Upper lobe of left lung (tissue), 6 donors: ENCODE measurements at regions not wholly inside any gene's neighbourhood (a gene's known extent, or its start where the extent isn't known, plus 50 kb on each side); places are given as distances from the start of the nearest gene placed in this dataset.

ENCODE experiments used
- ATAC-seq, 2 donors: fragments of 200-7000 bp; cut with Tn5 transposase; one replicate each; pipeline ENCODE4 v1.9.1; 2022; ENCODE audit warnings: mild to moderate bottlenecking in 2 of 2, moderate library complexity in 2 of 2; ENCODE audit not compliant: low FRiP score in 2 of 2
- DNase-seq, 2 donors: peaks; one replicate each; pipeline ENCODE4 v3.0.0-alpha.2; 2019 to 2020
- H3K27ac ChIP-seq, 4 donors: fragments of 200-600 bp; sonication (generic); one replicate each; pipeline ENCODE4 v1.5.1; 2016 to 2019
- H3K27me3 ChIP-seq, 4 donors: fragments of 200-600 bp; sonication (generic); one replicate each; pipeline ENCODE4 v1.5.1; 2017 to 2019
- H3K36me3 ChIP-seq, 4 donors: fragments of 200-600 bp; sonication (generic); one replicate each; pipeline ENCODE4 v1.5.1; 2016 to 2019
- H3K4me1 ChIP-seq, 4 donors: fragments of 200-600 bp; sonication (generic); one replicate each; pipeline ENCODE4 v1.5.1; 2018 to 2019
- H3K4me3 ChIP-seq, 4 donors: fragments of 200-600 bp; sonication (generic); one replicate each; pipeline ENCODE4 v1.5.1; 2017 to 2019; ENCODE audit warnings: mild to moderate bottlenecking in 2 of 4, moderate library complexity in 1 of 4
- H3K9me3 ChIP-seq, 4 donors: fragments of 200-600 bp; sonication (generic); one replicate each; pipeline ENCODE4 v1.5.1; 2018 to 2019
- EP300 ChIP-seq, 4 donors: sonication (generic); formaldehyde crosslinking; IDR thresholded peaks; one replicate each; pipeline ENCODE4 v1.5.1; 2017; ENCODE audit warnings: antibody characterized with exemption in 4 of 4, control low read depth in 2 of 4
- POLR2A ChIP-seq, 4 donors: fragments of 450-650 bp; IDR thresholded peaks; one replicate each; pipeline ENCODE4 v1.5.1; 2016 to 2017; ENCODE audit warnings: antibody characterized with exemption in 4 of 4, mild to moderate bottlenecking in 2 of 4
- POLR2AphosphoS5 ChIP-seq, 2 donors: sonication (generic); formaldehyde crosslinking; IDR thresholded peaks; one replicate each; pipeline ENCODE4 v1.5.1; 2017; ENCODE audit warnings: antibody characterized with exemption in 2 of 2
- WGBS, 2 donors: methylation state at CpG; one replicate each; pipeline ENCODE4 v1.1.5; 2017 to 2018; 5-methylcytosine and 5-hydroxymethylcytosine counted together
- TF ChIP-seq, protein P1 (sequence below), 6 experiments: fragments of 450-650 bp in 4 of 6; fragments of 200-600 bp in 2 of 6; sonication (generic) in 2 of 6; IDR thresholded peaks; one replicate each; pipeline ENCODE4 v1.5.1; 2016 to 2019; ENCODE audit warnings: antibody characterized with exemption in 6 of 6
- donor health status: DM: no; HTN: no; CAD: no; lungs with moderate emphysema.
- donor health status: DM: no; HTN: yes; CAD: no; lungs with severe emphysema.

DNA sequence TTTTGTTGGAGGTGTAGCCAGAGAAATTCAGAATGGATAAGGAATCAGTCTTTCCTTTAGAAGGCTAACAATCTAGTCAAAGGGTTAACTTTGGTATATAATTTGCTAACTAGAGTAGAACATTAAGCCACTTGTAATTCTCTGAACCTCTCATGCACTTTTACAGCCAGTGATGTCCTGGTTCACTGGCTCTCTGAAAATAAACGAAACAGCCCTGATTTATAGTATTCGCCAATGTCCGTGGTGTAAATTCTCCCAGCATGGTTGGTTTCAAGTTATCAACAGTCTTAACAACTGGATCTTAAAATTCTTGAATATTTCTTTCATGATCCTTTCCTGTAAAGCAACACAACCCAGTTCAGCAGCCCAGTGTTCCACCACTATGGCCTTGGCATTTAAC, 500.4 kb upstream of the CDIN1 start:
- DNase-seq (no peak), ATAC-seq (no peak)
- Histone ChIP-seq H3K4me1 (no peaks in the 10 kb centered on the region), H3K36me3 (no peaks in the 10 kb centered on the region), H3K4me3 (no peak overlapping the region), H3K27ac (no peak overlapping the region), H3K27me3 (no peaks in the 10 kb centered on the region), H3K9me3 (peaks cover 0 to 14% (median 7%) of the 10 kb centered on the region in 4 donors)
- TF ChIP-seq POLR2A (IDR thresholded peaks at IDR 0.05) (no peak), POLR2AphosphoS5 (IDR thresholded peaks at IDR 0.05) (no peak), EP300 (IDR thresholded peaks at IDR 0.05) (no peak)
- TF ChIP-seq, protein P1, sequence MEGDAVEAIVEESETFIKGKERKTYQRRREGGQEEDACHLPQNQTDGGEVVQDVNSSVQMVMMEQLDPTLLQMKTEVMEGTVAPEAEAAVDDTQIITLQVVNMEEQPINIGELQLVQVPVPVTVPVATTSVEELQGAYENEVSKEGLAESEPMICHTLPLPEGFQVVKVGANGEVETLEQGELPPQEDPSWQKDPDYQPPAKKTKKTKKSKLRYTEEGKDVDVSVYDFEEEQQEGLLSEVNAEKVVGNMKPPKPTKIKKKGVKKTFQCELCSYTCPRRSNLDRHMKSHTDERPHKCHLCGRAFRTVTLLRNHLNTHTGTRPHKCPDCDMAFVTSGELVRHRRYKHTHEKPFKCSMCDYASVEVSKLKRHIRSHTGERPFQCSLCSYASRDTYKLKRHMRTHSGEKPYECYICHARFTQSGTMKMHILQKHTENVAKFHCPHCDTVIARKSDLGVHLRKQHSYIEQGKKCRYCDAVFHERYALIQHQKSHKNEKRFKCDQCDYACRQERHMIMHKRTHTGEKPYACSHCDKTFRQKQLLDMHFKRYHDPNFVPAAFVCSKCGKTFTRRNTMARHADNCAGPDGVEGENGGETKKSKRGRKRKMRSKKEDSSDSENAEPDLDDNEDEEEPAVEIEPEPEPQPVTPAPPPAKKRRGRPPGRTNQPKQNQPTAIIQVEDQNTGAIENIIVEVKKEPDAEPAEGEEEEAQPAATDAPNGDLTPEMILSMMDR (IDR thresholded peaks at IDR 0.05): no peak
- 52 to 65% methylated on average over 3 of the region's 3 CpGs for WGBS, 2 donors

DNA sequence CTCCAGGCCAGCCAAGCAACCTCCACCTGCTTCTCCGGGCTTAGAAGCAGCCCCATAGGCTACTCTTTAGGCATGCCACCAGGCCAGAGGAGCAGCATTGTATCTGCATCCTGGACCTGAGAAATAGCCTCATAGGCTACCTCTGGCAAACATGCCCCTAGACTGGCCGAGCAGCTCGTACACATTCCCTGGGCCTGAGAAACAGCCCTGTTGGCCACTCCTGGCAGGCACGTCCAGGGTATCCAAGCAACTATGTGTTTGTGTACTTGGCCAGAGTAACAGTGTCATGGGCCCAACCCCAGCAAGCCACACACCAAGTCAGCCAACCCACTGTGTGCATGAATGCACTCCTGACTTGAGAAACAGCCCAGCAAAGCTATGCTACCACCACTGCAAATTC, 498.7 kb upstream of the CDIN1 start:
- 56% methylated on average over 4 of the region's 4 CpGs; no CpG with 5 or more reads in 1 of the 2 donors for WGBS, 2 donors
- Histone ChIP-seq H3K36me3 (no peaks in the 10 kb centered on the region), H3K27ac (no peak overlapping the region), H3K4me1 (no peaks in the 10 kb centered on the region), H3K27me3 (no peaks in the 10 kb centered on the region), H3K9me3 (peaks cover 0 to 14% (median 7%) of the 10 kb centered on the region in 4 donors), H3K4me3 (no peak overlapping the region)
- TF ChIP-seq, protein P1 (IDR thresholded peaks at IDR 0.05): no peak
- TF ChIP-seq POLR2A (IDR thresholded peaks at IDR 0.05): no peak
- no peak for TF ChIP-seq EP300 (IDR thresholded peaks at IDR 0.05)
- TF ChIP-seq POLR2AphosphoS5 (IDR thresholded peaks at IDR 0.05): no peak
- DNase-seq (no peak), ATAC-seq (no peak)

DNA sequence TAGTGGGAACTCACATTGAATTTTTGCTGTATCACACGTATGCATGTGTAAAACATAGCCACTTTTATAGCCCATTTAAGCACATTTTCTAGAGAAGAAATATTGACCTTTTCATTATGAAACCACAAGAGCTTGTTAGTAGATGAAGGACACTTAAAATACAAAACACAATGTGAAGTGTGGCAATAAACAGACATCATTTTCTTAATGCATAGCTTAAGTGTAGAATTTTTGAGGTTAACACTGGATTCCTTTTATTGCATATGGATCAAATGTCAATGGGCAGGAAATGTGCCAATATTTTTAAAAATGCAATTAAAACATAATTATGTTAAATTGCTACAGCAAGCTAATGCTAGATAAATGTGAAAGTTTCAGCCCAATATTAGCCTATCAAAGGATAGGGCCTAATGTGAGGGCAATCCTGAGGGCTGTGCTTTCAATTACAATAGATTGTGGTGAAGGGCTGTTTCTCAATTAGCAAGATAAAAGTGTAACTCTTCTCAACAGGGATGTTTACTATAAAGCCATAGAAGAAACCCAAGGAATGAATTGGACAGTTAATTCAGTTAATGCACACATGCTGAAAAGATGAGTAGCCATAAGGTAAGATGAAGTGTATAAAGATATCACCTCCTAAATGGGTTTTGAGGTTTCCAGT, 489.0 kb upstream of the CDIN1 start:
- Histone ChIP-seq H3K4me3 (no peak overlapping the region), H3K9me3 (no peaks in the 10 kb centered on the region), H3K27me3 (no peaks in the 10 kb centered on the region), H3K36me3 (no peaks in the 10 kb centered on the region), H3K27ac (no peak overlapping the region), H3K4me1 (no peaks in the 10 kb centered on the region)
- ATAC-seq (no peak), DNase-seq (no peak)
- no peak for TF ChIP-seq POLR2A (IDR thresholded peaks at IDR 0.05)
- no peak for TF ChIP-seq POLR2AphosphoS5 (IDR thresholded peaks at IDR 0.05)
- TF ChIP-seq, protein P1 (IDR thresholded peaks at IDR 0.05): no peak
- no peak for TF ChIP-seq EP300 (IDR thresholded peaks at IDR 0.05)
- WGBS, 2 donors: 51 to 70% methylated on average over 1 of the region's 1 CpG

DNA sequence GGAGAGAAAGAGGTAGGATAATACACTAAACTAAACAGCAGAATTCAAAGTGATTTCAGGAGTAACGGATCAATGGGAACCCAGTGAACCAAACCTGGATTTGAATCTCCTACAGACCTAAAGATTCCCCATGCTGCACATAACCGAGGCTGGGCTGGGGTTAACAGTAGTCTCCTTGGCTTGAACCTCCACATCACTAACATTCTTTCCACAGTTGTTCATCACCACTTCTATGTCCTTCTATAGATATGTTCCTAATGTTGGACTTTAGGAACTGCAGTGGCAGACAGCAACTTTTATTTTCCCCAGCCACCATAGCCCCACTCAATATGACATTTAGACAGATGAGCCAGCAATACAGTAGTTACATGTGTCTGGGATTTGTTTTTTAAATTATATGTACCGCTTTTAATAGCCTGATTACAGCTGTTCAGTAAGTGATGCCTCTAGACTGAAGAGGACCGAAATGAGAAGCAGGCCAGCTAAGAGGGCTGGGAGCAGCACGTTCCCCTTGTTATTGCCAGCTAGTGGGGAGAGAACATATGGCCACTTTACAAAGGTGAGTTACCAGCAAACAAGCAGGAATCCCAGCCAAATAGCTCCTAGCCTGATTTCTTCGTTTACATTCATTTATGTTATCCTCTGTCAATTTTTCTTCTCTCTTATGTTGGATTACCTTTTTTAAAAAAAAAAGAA, 472.6 kb upstream of the CDIN1 start:
- DNase-seq (no peak), ATAC-seq (no peak)
- Histone ChIP-seq H3K27ac (no peak overlapping the region), H3K9me3 (no peaks in the 10 kb centered on the region), H3K36me3 (no peaks in the 10 kb centered on the region), H3K27me3 (no peaks in the 10 kb centered on the region), H3K4me1 (no peaks in the 10 kb centered on the region), H3K4me3 (no peak overlapping the region)
- WGBS, 2 donors: 66 to 68% methylated on average over 6 of the region's 6 CpGs
- TF ChIP-seq, protein P1 (IDR thresholded peaks at IDR 0.05): no peak
- TF ChIP-seq POLR2A (IDR thresholded peaks at IDR 0.05) (no peak), POLR2AphosphoS5 (IDR thresholded peaks at IDR 0.05) (no peak), EP300 (IDR thresholded peaks at IDR 0.05) (no peak)
